Ectodermal cell (in vitro differentiated cells): ENCODE measurements at regions not wholly inside any gene's neighbourhood (a gene's known extent, or its start where the extent isn't known, plus 50 kb on each side); places are given as distances from the start of the nearest gene placed in this dataset.

Experiments used
- H3K27ac ChIP-seq: 2 replicates; pipeline ENCODE4 v1.7.0; 2013; ENCODE audit warnings: mild to moderate bottlenecking, low read depth, low read length; ENCODE audit not compliant: insufficient read depth, poor library complexity, severe bottlenecking
- H3K27me3 ChIP-seq: 2 replicates; pipeline ENCODE4 v1.7.0; 2013; ENCODE audit warnings: mild to moderate bottlenecking, low read length; ENCODE audit not compliant: insufficient read depth, control insufficient read depth, poor library complexity, severe bottlenecking
- H3K36me3 ChIP-seq: one replicate; pipeline ENCODE4 v1.7.0; 2013; ENCODE audit warnings: low read length; ENCODE audit not compliant: control insufficient read depth, insufficient read depth
- H3K4me1 ChIP-seq: one replicate; pipeline ENCODE4 v1.7.0; 2013; ENCODE audit warnings: low read length; ENCODE audit not compliant: control insufficient read depth, insufficient read depth
- H3K4me3 ChIP-seq: 2 replicates; pipeline ENCODE4 v1.7.0; 2013; ENCODE audit warnings: low read depth, low read length, control low read depth; ENCODE audit not compliant: insufficient read depth
- H3K9me3 ChIP-seq: 2 replicates; pipeline ENCODE4 v1.7.0; 2013; ENCODE audit warnings: mild to moderate bottlenecking, low read length, moderate library complexity; ENCODE audit not compliant: control insufficient read depth
- WGBS, 2 experiments: methylation state at CpG; one replicate each; pipeline ENCODE4 v1.1.7; 2013; ENCODE audit warnings: missing lambda C conversion rate in 2 of 2; 5-methylcytosine and 5-hydroxymethylcytosine counted together

- no peaks in the 10 kb centered on the region for H3K36me3 ChIP-seq
- H3K27ac ChIP-seq = no peak overlapping the region
- no peak overlapping the region for H3K4me3 ChIP-seq
- H3K4me1 ChIP-seq = no peaks in the 10 kb centered on the region
- no peaks in the 10 kb centered on the region for H3K9me3 ChIP-seq
- H3K27me3 ChIP-seq = no peaks in the 10 kb centered on the region
- 82% methylated on average over 13 of the region's 13 CpGs for WGBS, 2 experiments
These were observed 77.8 kb upstream of the ZNF618 start for GRCh38 chr9:113798062-113799030.

GRCh38 chr9:113800276-113800675 is 75.8 kb upstream of the ZNF618 start:
- Histone ChIP-seq H3K9me3 (no peaks in the 10 kb centered on the region), H3K36me3 (no peaks in the 10 kb centered on the region), H3K4me1 (no peaks in the 10 kb centered on the region), H3K27me3 (no peaks in the 10 kb centered on the region), H3K4me3 (no peak overlapping the region), H3K27ac (no peak overlapping the region)
- WGBS, 2 experiments = 96 to 97% methylated on average over 1 of the region's 2 CpGs

- Histone ChIP-seq H3K36me3 (no peaks in the 10 kb centered on the region), H3K4me3 (no peak overlapping the region), H3K9me3 (no peaks in the 10 kb centered on the region), H3K27me3 (no peaks in the 10 kb centered on the region), H3K4me1 (no peaks in the 10 kb centered on the region), H3K27ac (no peak overlapping the region)
- WGBS, 2 experiments = 90 to 95% methylated on average over 6 to 8 of the region's 8 CpGs
These were observed 72.1 kb upstream of the ZNF618 start for GRCh38 chr9:113803811-113804589.

GRCh38 chr9:113805486-113806132 is 70.5 kb upstream of the ZNF618 start:
- Histone ChIP-seq H3K27me3 (no peaks in the 10 kb centered on the region), H3K4me1 (no peaks in the 10 kb centered on the region), H3K36me3 (no peaks in the 10 kb centered on the region), H3K4me3 (no peak overlapping the region), H3K27ac (no peak overlapping the region), H3K9me3 (no peaks in the 10 kb centered on the region)
- 92 to 96% methylated on average over 8 to 9 of the region's 9 CpGs for WGBS, 2 experiments

- no peaks in the 10 kb centered on the region for H3K27me3 ChIP-seq
- WGBS, 2 experiments = 48 to 50% methylated on average over 15 of the region's 15 CpGs
- H3K4me1 ChIP-seq = no peaks in the 10 kb centered on the region
- H3K4me3 ChIP-seq = no peak overlapping the region
- no peaks in the 10 kb centered on the region for H3K36me3 ChIP-seq
- H3K9me3 ChIP-seq = no peaks in the 10 kb centered on the region
- no peak overlapping the region for H3K27ac ChIP-seq
These were observed 68.7 kb upstream of the ZNF618 start for GRCh38 chr9:113807173-113808061.

GRCh38 chr9:113808391-113809358 is 67.4 kb upstream of the ZNF618 start:
- H3K27ac ChIP-seq = no peak overlapping the region
- no peaks in the 10 kb centered on the region for H3K4me1 ChIP-seq
- no peak overlapping the region for H3K4me3 ChIP-seq
- WGBS, 2 experiments = 92% methylated on average over 10 of the region's 10 CpGs
- H3K9me3 ChIP-seq = no peaks in the 10 kb centered on the region
- H3K27me3 ChIP-seq = no peaks in the 10 kb centered on the region
- H3K36me3 ChIP-seq = no peaks in the 10 kb centered on the region

GRCh38 chr9:113817171-113817570 is 58.9 kb upstream of the ZNF618 start:
- H3K4me3 ChIP-seq = no peak overlapping the region
- H3K36me3 ChIP-seq = no peaks in the 10 kb centered on the region
- H3K27ac ChIP-seq = no peak overlapping the region
- no peaks in the 10 kb centered on the region for H3K27me3 ChIP-seq
- H3K4me1 ChIP-seq = no peaks in the 10 kb centered on the region
- H3K9me3 ChIP-seq = no peaks in the 10 kb centered on the region

GRCh38 chr9:113818391-113818790 is 57.7 kb upstream of the ZNF618 start:
- H3K4me1 ChIP-seq = no peaks in the 10 kb centered on the region
- no CpG with 5 or more reads among the region's 1 CpG for WGBS, 2 experiments

GRCh38 chr9:113822315-113822714 is 53.8 kb upstream of the ZNF618 start:
- Histone ChIP-seq H3K9me3 (no peaks in the 10 kb centered on the region), H3K36me3 (no peaks in the 10 kb centered on the region), H3K27me3 (no peaks in the 10 kb centered on the region), H3K27ac (no peak overlapping the region), H3K4me1 (no peaks in the 10 kb centered on the region), H3K4me3 (no peak overlapping the region)
- 90 to 96% methylated on average over 2 of the region's 2 CpGs for WGBS, 2 experiments

More at GRCh38 chr9:113818391-113818790, 57.7 kb upstream of the ZNF618 start:
- Histone ChIP-seq H3K9me3 (no peaks in the 10 kb centered on the region), H3K27ac (no peak overlapping the region), H3K4me3 (no peak overlapping the region), H3K27me3 (no peaks in the 10 kb centered on the region), H3K36me3 (no peaks in the 10 kb centered on the region)
